D341Med (cell line): ENCODE measurements at regions not wholly inside any gene's neighbourhood (a gene's known extent, or its start where the extent isn't known, plus 50 kb on each side); places are given as distances from the start of the nearest gene placed in this dataset.
"Not testable (repeated sequence)": the region's sequence is repeated elsewhere in the genome, so short reads cannot be mapped to it uniquely, and the experiment has no call there.

ENCODE experiments used
- DNase-seq: peaks from one replicate; pipeline ENCODE4 v3.0.0; 2012; ENCODE audit warnings: low spot score

GRCh38 chr3:40947022-40947421 lies 252.3 kb upstream of the CTNNB1 start:
- not testable (repeated sequence) for DNase-seq

GRCh38 chr3:40949347-40949746 lies 250.0 kb upstream of the CTNNB1 start:
- not testable (repeated sequence) for DNase-seq

GRCh38 chr3:40951636-40952035 lies 247.7 kb upstream of the CTNNB1 start:
- no peak for DNase-seq

- DNase-seq: no peak
These were observed 238.0 kb upstream of the CTNNB1 start for GRCh38 chr3:40961104-40961857.

- DNase-seq: no peak
These were observed 236.6 kb upstream of the CTNNB1 start for GRCh38 chr3:40962721-40963120.

- no peak for DNase-seq
These were observed 230.6 kb upstream of the CTNNB1 start for GRCh38 chr3:40968666-40969065.

GRCh38 chr3:40969341-40969740 lies 230.0 kb upstream of the CTNNB1 start:
- no peak for DNase-seq

- DNase-seq: no peak
These were observed 229.4 kb upstream of the CTNNB1 start for GRCh38 chr3:40969756-40970466.

- no peak for DNase-seq
These were observed 227.8 kb upstream of the CTNNB1 start for GRCh38 chr3:40971191-40972168.

GRCh38 chr3:40972350-40972749 lies 227.0 kb upstream of the CTNNB1 start:
- DNase-seq: no peak

GRCh38 chr3:40973141-40973540 lies 226.2 kb upstream of the CTNNB1 start:
- no peak for DNase-seq

- no peak for DNase-seq
These were observed 223.6 kb upstream of the CTNNB1 start for GRCh38 chr3:40975711-40976121.

- no peak for DNase-seq
These were observed 223.1 kb upstream of the CTNNB1 start for GRCh38 chr3:40976241-40976640.

GRCh38 chr3:40978442-40978841 lies 220.9 kb upstream of the CTNNB1 start:
- no peak for DNase-seq

- DNase-seq: no peak
These were observed 219.3 kb upstream of the CTNNB1 start for GRCh38 chr3:40979962-40980361.

- DNase-seq: no peak
These were observed 218.8 kb upstream of the CTNNB1 start for GRCh38 chr3:40980467-40980866.

GRCh38 chr3:40985195-40985594 lies 214.1 kb upstream of the CTNNB1 start:
- no peak for DNase-seq

GRCh38 chr3:40988468-40988867 lies 210.8 kb upstream of the CTNNB1 start:
- DNase-seq: no peak

GRCh38 chr3:40989141-40990061 lies 209.9 kb upstream of the CTNNB1 start:
- no peak for DNase-seq

GRCh38 chr3:40990062-40990456 lies 209.2 kb upstream of the CTNNB1 start:
- no peak for DNase-seq

GRCh38 chr3:40992023-40992422 lies 207.3 kb upstream of the CTNNB1 start:
- no peak for DNase-seq
